Upper lobe of left lung (tissue), 4 donors: ENCODE measurements at regions not wholly inside any gene's neighbourhood (a gene's known extent, or its start where the extent isn't known, plus 50 kb on each side); places are given as distances from the start of the nearest gene placed in this dataset.

Experiments used
- CTCF ChIP-seq, 6 experiments: fragments of 450-650 bp in 4 of 6; fragments of 200-600 bp in 2 of 6; sonication (generic) in 2 of 6; IDR thresholded peaks; one replicate each; pipeline ENCODE4 v1.5.1; 2016 to 2019; ENCODE audit warnings: antibody characterized with exemption in 6 of 6
- POLR2AphosphoS5 ChIP-seq, 2 donors: sonication (generic); formaldehyde crosslinking; IDR thresholded peaks; one replicate each; pipeline ENCODE4 v1.5.1; 2017; ENCODE audit warnings: antibody characterized with exemption in 2 of 2

DNA sequence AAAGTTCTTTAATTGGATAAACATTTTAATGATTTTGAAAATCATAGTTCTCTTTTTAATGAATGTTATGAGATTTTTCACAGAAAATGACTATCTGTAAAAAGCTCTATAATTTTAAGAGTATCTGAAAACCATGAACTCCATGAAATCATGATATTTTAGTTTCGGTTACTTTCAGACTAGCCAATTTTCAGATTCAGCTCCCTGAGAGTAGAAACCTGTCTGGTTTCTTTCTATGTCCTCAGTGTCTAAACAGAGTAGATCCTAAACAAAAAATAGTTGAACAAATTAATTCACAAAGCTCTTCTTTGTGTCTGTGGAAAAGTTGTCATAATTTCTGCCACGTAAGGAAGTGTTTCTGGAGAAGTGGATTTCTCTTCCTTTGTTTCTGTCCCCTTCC, 1247.7 kb downstream of the NSUN3 start:
- TF ChIP-seq POLR2AphosphoS5 (IDR thresholded peaks at IDR 0.05), result no peak
- no peak for TF ChIP-seq CTCF (IDR thresholded peaks at IDR 0.05)
